Neural cell (in vitro differentiated cells): ENCODE measurements at regions not wholly inside any gene's neighbourhood (a gene's known extent, or its start where the extent isn't known, plus 50 kb on each side); places are given as distances from the start of the nearest gene placed in this dataset.

ENCODE experiments used
- H2AFZ ChIP-seq: fragments of 200-600, 300-800 bp; sonication (generic), shearing (Covaris generic); 2 replicates; pipeline ENCODE4 v1.6.0; 2014; ENCODE audit warnings: low read depth, mild to moderate bottlenecking, antibody characterized with exemption, low read length, moderate library complexity
- H3F3A ChIP-seq: fragments of 200-600 bp; shearing (Covaris generic); 2 replicates; pipeline ENCODE4 v1.6.1; 2016; ENCODE audit warnings: mild to moderate bottlenecking, moderate library complexity, mixed read lengths, antibody characterized with exemption, low read length; ENCODE audit not compliant: insufficient read depth, poor library complexity, severe bottlenecking
- H3K27ac ChIP-seq: fragments of 200-600, 300-800 bp; sonication (generic), shearing (Covaris generic); 2 replicates; pipeline ENCODE4 v1.5.1; 2014; ENCODE audit warnings: mild to moderate bottlenecking, low read length, moderate library complexity
- H3K27me3 ChIP-seq: fragments of 300-800, 200-600 bp; sonication (generic), shearing (Covaris generic); 2 replicates; pipeline ENCODE4 v1.6.0; 2014; ENCODE audit warnings: mild to moderate bottlenecking, low read depth, low read length, moderate library complexity; ENCODE audit not compliant: insufficient read depth
- H3K36me3 ChIP-seq: fragments of 300-800, 200-600 bp; sonication (generic), shearing (Covaris generic); 2 replicates; pipeline ENCODE4 v1.5.1; 2014; ENCODE audit warnings: mild to moderate bottlenecking, antibody characterized with exemption, low read length, moderate library complexity; ENCODE audit not compliant: insufficient read depth
- H3K4me2 ChIP-seq: fragments of 300-800, 200-600 bp; sonication (generic), shearing (Covaris generic); 2 replicates; pipeline ENCODE4 v1.6.0; 2014; ENCODE audit warnings: mild to moderate bottlenecking, low read length
- H3K4me3 ChIP-seq: fragments of 300-800, 200-600 bp; sonication (generic), shearing (Covaris generic); 2 replicates; pipeline ENCODE4 v1.5.1; 2014; ENCODE audit warnings: mild to moderate bottlenecking, low read length, moderate library complexity
- H3K79me2 ChIP-seq: fragments of 200-600 bp; shearing (Covaris generic); replicated peaks from 2 replicates; pipeline ENCODE4 v1.6.0; 2014; ENCODE audit warnings: mild to moderate bottlenecking, low read length, moderate library complexity; ENCODE audit not compliant: insufficient read depth
- H3K9ac ChIP-seq: fragments of 300-800, 200-600 bp; sonication (generic), shearing (Covaris generic); 2 replicates; pipeline ENCODE4 v1.6.1; 2016; ENCODE audit warnings: mild to moderate bottlenecking, low read length, mixed read lengths
- H3K9me2 ChIP-seq: fragments of 200-600 bp; shearing (Covaris generic); 2 replicates; pipeline ENCODE4 v1.6.1; 2016; ENCODE audit warnings: mild to moderate bottlenecking, low read length, mixed read lengths; ENCODE audit not compliant: insufficient read depth
- H3K9me3 ChIP-seq: fragments of 200-600, 300-800 bp; sonication (generic), shearing (Covaris generic); 2 replicates; pipeline ENCODE4 v1.6.1; 2016; ENCODE audit warnings: mild to moderate bottlenecking, mixed run types, low read length, moderate library complexity, mixed read lengths
- H4K20me1 ChIP-seq: fragments of 200-600 bp; shearing (Covaris generic); 2 replicates; pipeline ENCODE4 v1.6.1; 2016; ENCODE audit warnings: mild to moderate bottlenecking, mixed run types; ENCODE audit not compliant: insufficient read depth
- EP300 ChIP-seq: fragments of 450-650 bp; conservative IDR thresholded peaks from 2 replicates; pipeline ENCODE4 v1.6.1; 2014; ENCODE audit warnings: antibody characterized with exemption, mild to moderate bottlenecking, moderate library complexity; ENCODE audit not compliant: poor library complexity, severe bottlenecking
- EZH2 ChIP-seq: fragments of 200-600, 300-800 bp; shearing (Covaris generic), sonication (generic); IDR thresholded peaks from 2 replicates; pipeline ENCODE4 v1.6.1; 2014; ENCODE audit warnings: antibody characterized with exemption, low read length, borderline replicate concordance, mild to moderate bottlenecking; ENCODE audit not compliant: insufficient read depth, poor library complexity, severe bottlenecking
- MXI1 ChIP-seq: fragments of 450-650 bp; conservative IDR thresholded peaks from 2 replicates; pipeline ENCODE4 v1.6.1; 2014; ENCODE audit warnings: antibody characterized with exemption, mild to moderate bottlenecking; ENCODE audit not compliant: poor library complexity, severe bottlenecking
- POLR2AphosphoS5 ChIP-seq: IDR thresholded peaks from 2 replicates; pipeline ENCODE4 v1.6.1; 2012
- RAD21 ChIP-seq: fragments of 450-650 bp; conservative IDR thresholded peaks from 2 replicates; pipeline ENCODE4 v1.6.1; 2014; ENCODE audit warnings: antibody characterized with exemption, mild to moderate bottlenecking, moderate library complexity
- SMC3 ChIP-seq: fragments of 450-650 bp; conservative IDR thresholded peaks from 2 replicates; pipeline ENCODE4 v1.6.1; 2014; ENCODE audit warnings: antibody characterized with exemption, mild to moderate bottlenecking, moderate library complexity; ENCODE audit not compliant: poor library complexity
- TAF1 ChIP-seq: IDR thresholded peaks from 2 replicates; pipeline ENCODE4 v1.6.1; 2012; ENCODE audit warnings: low read depth
- TF ChIP-seq, protein P1 (sequence below): IDR thresholded peaks from 2 replicates; pipeline ENCODE4 v1.6.1; 2012; ENCODE audit warnings: borderline replicate concordance
- TF ChIP-seq, protein P2 (sequence below): fragments of 450-650 bp; IDR thresholded peaks from 2 replicates; pipeline ENCODE4 v1.5.1; 2014; ENCODE audit warnings: antibody characterized with exemption, mild to moderate bottlenecking, moderate library complexity; ENCODE audit not compliant: poor library complexity, severe bottlenecking

DNA sequence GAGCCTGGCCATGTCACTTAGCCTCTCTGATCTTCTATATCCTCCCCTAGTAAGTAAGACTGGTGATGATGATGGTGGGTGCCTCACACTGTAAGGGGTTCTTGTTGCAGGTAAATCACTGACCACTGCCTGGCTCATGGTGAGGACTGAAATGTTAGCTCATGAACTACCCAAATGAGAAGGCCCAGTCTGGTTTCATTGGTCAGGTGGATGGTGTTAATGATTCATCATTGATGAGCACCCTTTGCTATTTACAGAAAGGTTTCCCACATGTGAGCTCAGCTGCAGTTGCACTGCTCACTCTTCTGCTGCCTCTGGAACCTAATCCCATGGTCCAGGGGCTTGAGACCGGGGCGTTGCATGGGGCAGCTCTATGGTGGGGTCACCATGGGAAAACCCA lies 417.7 kb downstream of the PRDM2 start:
- H3K9me3 ChIP-seq = no peaks in the 10 kb centered on the region
- H3K79me2 ChIP-seq = no peaks in the 10 kb centered on the region
- no peak overlapping the region for H3K4me3 ChIP-seq
- no peak overlapping the region for H3K9ac ChIP-seq
- no peaks in the 10 kb centered on the region for H3F3A ChIP-seq
- no peak overlapping the region for H2AFZ ChIP-seq
- TF ChIP-seq TAF1 = no peak
- TF ChIP-seq, protein P1, sequence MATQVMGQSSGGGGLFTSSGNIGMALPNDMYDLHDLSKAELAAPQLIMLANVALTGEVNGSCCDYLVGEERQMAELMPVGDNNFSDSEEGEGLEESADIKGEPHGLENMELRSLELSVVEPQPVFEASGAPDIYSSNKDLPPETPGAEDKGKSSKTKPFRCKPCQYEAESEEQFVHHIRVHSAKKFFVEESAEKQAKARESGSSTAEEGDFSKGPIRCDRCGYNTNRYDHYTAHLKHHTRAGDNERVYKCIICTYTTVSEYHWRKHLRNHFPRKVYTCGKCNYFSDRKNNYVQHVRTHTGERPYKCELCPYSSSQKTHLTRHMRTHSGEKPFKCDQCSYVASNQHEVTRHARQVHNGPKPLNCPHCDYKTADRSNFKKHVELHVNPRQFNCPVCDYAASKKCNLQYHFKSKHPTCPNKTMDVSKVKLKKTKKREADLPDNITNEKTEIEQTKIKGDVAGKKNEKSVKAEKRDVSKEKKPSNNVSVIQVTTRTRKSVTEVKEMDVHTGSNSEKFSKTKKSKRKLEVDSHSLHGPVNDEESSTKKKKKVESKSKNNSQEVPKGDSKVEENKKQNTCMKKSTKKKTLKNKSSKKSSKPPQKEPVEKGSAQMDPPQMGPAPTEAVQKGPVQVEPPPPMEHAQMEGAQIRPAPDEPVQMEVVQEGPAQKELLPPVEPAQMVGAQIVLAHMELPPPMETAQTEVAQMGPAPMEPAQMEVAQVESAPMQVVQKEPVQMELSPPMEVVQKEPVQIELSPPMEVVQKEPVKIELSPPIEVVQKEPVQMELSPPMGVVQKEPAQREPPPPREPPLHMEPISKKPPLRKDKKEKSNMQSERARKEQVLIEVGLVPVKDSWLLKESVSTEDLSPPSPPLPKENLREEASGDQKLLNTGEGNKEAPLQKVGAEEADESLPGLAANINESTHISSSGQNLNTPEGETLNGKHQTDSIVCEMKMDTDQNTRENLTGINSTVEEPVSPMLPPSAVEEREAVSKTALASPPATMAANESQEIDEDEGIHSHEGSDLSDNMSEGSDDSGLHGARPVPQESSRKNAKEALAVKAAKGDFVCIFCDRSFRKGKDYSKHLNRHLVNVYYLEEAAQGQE = no peak
- no peak for TF ChIP-seq EP300
- no peak for TF ChIP-seq SMC3
- TF ChIP-seq RAD21 = no peak
- no peak for TF ChIP-seq POLR2AphosphoS5
- TF ChIP-seq EZH2 = no peak
- TF ChIP-seq, protein P2, sequence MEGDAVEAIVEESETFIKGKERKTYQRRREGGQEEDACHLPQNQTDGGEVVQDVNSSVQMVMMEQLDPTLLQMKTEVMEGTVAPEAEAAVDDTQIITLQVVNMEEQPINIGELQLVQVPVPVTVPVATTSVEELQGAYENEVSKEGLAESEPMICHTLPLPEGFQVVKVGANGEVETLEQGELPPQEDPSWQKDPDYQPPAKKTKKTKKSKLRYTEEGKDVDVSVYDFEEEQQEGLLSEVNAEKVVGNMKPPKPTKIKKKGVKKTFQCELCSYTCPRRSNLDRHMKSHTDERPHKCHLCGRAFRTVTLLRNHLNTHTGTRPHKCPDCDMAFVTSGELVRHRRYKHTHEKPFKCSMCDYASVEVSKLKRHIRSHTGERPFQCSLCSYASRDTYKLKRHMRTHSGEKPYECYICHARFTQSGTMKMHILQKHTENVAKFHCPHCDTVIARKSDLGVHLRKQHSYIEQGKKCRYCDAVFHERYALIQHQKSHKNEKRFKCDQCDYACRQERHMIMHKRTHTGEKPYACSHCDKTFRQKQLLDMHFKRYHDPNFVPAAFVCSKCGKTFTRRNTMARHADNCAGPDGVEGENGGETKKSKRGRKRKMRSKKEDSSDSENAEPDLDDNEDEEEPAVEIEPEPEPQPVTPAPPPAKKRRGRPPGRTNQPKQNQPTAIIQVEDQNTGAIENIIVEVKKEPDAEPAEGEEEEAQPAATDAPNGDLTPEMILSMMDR = no peak
- no peak for TF ChIP-seq MXI1
- no peaks in the 10 kb centered on the region for H3K27me3 ChIP-seq
- H3K9me2 ChIP-seq = no peaks in the 10 kb centered on the region
- H4K20me1 ChIP-seq = no peaks in the 10 kb centered on the region
- no peak overlapping the region for H3K4me2 ChIP-seq
- H3K27ac ChIP-seq = no peak overlapping the region
- H3K36me3 ChIP-seq = no peaks in the 10 kb centered on the region

DNA sequence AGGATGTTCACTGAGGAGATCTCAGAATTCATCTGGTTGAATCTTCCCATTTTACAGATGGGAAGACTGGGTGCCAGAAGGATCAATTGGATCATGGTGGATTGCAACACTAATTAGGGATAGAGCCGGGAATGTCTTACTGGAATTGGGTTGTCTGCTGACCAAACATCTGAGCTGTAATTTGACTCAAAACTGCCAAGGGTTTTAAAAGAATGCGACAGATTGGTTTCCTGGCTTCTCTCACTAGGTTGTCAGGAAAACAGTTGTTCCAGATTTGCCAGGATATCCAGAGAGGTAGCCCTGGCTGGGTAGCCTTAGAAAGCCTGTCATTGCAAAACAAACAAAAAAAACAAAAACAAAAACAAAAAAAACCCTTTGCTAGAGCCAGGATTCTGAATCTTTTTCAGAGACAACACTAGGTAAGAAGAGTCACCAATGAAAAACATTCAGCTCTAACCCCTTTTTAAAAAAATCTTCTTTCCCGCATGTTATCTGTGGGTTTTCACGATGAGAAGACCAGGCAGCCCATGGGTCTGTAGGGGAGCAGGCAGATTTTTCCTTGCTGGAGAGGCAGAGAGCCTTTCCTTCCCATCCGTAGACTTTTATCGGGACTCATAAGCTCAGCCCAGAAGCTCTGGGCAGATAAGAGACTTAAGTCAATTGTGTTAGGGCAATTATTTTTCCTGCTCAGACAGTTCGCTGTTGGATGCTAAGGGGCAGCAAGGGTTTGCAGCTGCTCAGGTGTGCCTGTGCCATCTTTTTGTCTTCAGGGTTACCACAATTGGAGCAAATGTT lies 418.9 kb downstream of the PRDM2 start:
- Histone ChIP-seq H3K9ac (no peak overlapping the region), H4K20me1 (no peaks in the 10 kb centered on the region), H3K4me2 (no peak overlapping the region), H3K4me3 (no peak overlapping the region), H3K27ac (no peak overlapping the region), H3K27me3 (no peaks in the 10 kb centered on the region), H3K36me3 (no peaks in the 10 kb centered on the region), H3K79me2 (no peaks in the 10 kb centered on the region), H3K9me2 (no peaks in the 10 kb centered on the region), H2AFZ (no peak overlapping the region), H3K9me3 (no peaks in the 10 kb centered on the region), H3F3A (no peaks in the 10 kb centered on the region)
- no peak for TF ChIP-seq EP300
- TF ChIP-seq, protein P1 = no peak
- TF ChIP-seq, protein P2 = no peak
- no peak for TF ChIP-seq EZH2
- TF ChIP-seq TAF1 = no peak
- no peak for TF ChIP-seq POLR2AphosphoS5
- no peak for TF ChIP-seq MXI1
- TF ChIP-seq RAD21 = no peak
- TF ChIP-seq SMC3 = no peak
